ENCODE measurements at regions not wholly inside any gene's neighbourhood (a gene's known extent, or its start where the extent isn't known, plus 50 kb on each side); places are given as distances from the start of the nearest gene placed in this dataset.

DNA sequence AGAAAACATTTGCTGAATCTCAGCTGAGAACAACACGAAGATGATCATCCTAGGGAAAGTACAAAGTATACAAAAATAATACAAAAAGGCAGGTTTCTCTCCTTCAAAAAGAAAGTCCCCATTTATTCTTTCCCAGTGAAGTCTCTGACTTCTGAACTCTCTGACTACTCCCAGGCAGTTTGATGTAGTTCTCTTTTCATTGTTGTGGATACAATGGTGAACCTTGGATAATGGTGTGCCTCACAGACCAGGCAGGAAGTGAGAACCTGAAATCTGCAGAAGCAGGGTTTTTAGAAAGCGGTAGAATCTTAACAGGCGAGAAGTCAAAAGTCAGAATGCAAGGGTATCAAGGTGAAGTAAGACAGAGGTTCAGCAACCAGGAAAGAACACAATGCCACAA lies 150.8 kb upstream of the NRP1 start:
- Histone ChIP-seq H3K36me3 (ENCODE audit: insufficient read depth) (no peaks in the 10 kb centered on the region), H4K20me1 (ENCODE audit: insufficient read depth) (no peaks in the 10 kb centered on the region), H3K4me2 (no peak overlapping the region), H3K27ac (no peak overlapping the region), H2AFZ (ENCODE audit: low read depth) (no peak overlapping the region), H3K4me3 (IDR thresholded peaks at IDR 0.05; ENCODE audit: insufficient read depth, low read depth, low read length) (no peak overlapping the region), H3K27me3 (ENCODE audit: insufficient read depth, low read depth) (no peaks in the 10 kb centered on the region), H3K9ac (no peak overlapping the region), H3K4me1 (ENCODE audit: low read depth, poor library complexity, severe bottlenecking) (peaks cover 11% of the 10 kb centered on the region), H3K79me2 (ENCODE audit: insufficient read depth, low read depth) (no peaks in the 10 kb centered on the region)
- TF ChIP-seq, protein P1, sequence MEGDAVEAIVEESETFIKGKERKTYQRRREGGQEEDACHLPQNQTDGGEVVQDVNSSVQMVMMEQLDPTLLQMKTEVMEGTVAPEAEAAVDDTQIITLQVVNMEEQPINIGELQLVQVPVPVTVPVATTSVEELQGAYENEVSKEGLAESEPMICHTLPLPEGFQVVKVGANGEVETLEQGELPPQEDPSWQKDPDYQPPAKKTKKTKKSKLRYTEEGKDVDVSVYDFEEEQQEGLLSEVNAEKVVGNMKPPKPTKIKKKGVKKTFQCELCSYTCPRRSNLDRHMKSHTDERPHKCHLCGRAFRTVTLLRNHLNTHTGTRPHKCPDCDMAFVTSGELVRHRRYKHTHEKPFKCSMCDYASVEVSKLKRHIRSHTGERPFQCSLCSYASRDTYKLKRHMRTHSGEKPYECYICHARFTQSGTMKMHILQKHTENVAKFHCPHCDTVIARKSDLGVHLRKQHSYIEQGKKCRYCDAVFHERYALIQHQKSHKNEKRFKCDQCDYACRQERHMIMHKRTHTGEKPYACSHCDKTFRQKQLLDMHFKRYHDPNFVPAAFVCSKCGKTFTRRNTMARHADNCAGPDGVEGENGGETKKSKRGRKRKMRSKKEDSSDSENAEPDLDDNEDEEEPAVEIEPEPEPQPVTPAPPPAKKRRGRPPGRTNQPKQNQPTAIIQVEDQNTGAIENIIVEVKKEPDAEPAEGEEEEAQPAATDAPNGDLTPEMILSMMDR (conservative IDR thresholded peaks at IDR 0.05; ENCODE audit: low read depth, low read length), result no peak

GRCh38 chr10:33484787-33485186 lies 150.3 kb upstream of the NRP1 start:
- H2AFZ ChIP-seq (ENCODE audit: low read depth), result no peak overlapping the region
- H3K4me2 ChIP-seq, result no peak overlapping the region
- H3K27me3 ChIP-seq (ENCODE audit: insufficient read depth, low read depth), result no peaks in the 10 kb centered on the region

DNA sequence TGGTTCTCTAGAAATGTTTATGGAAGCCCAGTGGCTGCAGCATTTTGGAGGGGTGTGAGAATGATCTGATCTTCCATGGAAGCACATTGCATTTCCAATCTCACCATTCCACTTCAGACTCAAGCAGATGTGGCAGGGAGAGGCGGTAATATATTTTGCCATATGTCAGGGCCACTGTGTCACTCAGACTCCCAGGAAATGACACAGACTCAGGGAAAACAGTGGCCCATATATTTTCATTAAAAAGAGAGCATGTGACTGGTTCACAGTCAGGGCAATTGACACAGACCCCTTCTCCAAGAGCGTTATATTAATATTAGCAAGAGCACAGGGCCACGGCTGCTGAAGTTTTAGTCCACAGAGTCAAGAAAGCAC lies 149.3 kb upstream of the NRP1 start:
- H3K27me3 ChIP-seq (ENCODE audit: insufficient read depth, low read depth), result no peaks in the 10 kb centered on the region
- no peak overlapping the region for H3K4me3 ChIP-seq (IDR thresholded peaks at IDR 0.05; ENCODE audit: insufficient read depth, low read depth, low read length)
- H3K27ac ChIP-seq, result no peak overlapping the region
- no peak overlapping the region for H3K4me2 ChIP-seq
- H3K79me2 ChIP-seq (ENCODE audit: insufficient read depth, low read depth), result no peaks in the 10 kb centered on the region
- H3K9ac ChIP-seq, result no peak overlapping the region
- TF ChIP-seq, protein P1 (conservative IDR thresholded peaks at IDR 0.05; ENCODE audit: low read depth, low read length), result no peak
- no peak overlapping the region for H2AFZ ChIP-seq (ENCODE audit: low read depth)
- H3K4me1 ChIP-seq (ENCODE audit: low read depth, poor library complexity, severe bottlenecking), result peaks cover 11% of the 10 kb centered on the region
- H4K20me1 ChIP-seq (ENCODE audit: insufficient read depth), result no peaks in the 10 kb centered on the region
- H3K36me3 ChIP-seq (ENCODE audit: insufficient read depth), result no peaks in the 10 kb centered on the region

More at GRCh38 chr10:33484787-33485186, 150.3 kb upstream of the NRP1 start:
- no peaks in the 10 kb centered on the region for H3K36me3 ChIP-seq (ENCODE audit: insufficient read depth)
- H3K9ac ChIP-seq, result no peak overlapping the region
- H3K27ac ChIP-seq, result no peak overlapping the region
- no peaks in the 10 kb centered on the region for H3K79me2 ChIP-seq (ENCODE audit: insufficient read depth, low read depth)
- TF ChIP-seq, protein P1 (conservative IDR thresholded peaks at IDR 0.05; ENCODE audit: low read depth, low read length), result no peak
- peaks cover 11% of the 10 kb centered on the region for H3K4me1 ChIP-seq (ENCODE audit: low read depth, poor library complexity, severe bottlenecking)
- H4K20me1 ChIP-seq (ENCODE audit: insufficient read depth), result no peaks in the 10 kb centered on the region
- H3K4me3 ChIP-seq (IDR thresholded peaks at IDR 0.05; ENCODE audit: insufficient read depth, low read depth, low read length), result no peak overlapping the region

GRCh38 chr10:33483124-33483815 lies 148.8 kb upstream of the NRP1 start:
- no peaks in the 10 kb centered on the region for H3K79me2 ChIP-seq (ENCODE audit: insufficient read depth, low read depth)
- no peak overlapping the region for H3K27ac ChIP-seq
- H3K4me2 ChIP-seq, result no peak overlapping the region
- H3K27me3 ChIP-seq (ENCODE audit: insufficient read depth, low read depth), result no peaks in the 10 kb centered on the region
- TF ChIP-seq, protein P1 (conservative IDR thresholded peaks at IDR 0.05; ENCODE audit: low read depth, low read length), result no peak
- H3K4me3 ChIP-seq (IDR thresholded peaks at IDR 0.05; ENCODE audit: insufficient read depth, low read depth, low read length), result no peak overlapping the region
- H3K4me1 ChIP-seq (ENCODE audit: low read depth, poor library complexity, severe bottlenecking), result peaks cover 11% of the 10 kb centered on the region
- no peak overlapping the region for H3K9ac ChIP-seq
- H2AFZ ChIP-seq (ENCODE audit: low read depth), result no peak overlapping the region
- H3K36me3 ChIP-seq (ENCODE audit: insufficient read depth), result no peaks in the 10 kb centered on the region
- no peaks in the 10 kb centered on the region for H4K20me1 ChIP-seq (ENCODE audit: insufficient read depth)

Data from KMS-11 (cell line).